ENCODE measurements at regions not wholly inside any gene's neighbourhood (a gene's known extent, or its start where the extent isn't known, plus 50 kb on each side); places are given as distances from the start of the nearest gene placed in this dataset.

GRCh38 chr14:96745500-96746051 is 51.6 kb upstream of the VRK1 start:
- Histone ChIP-seq H3K9me3 (ENCODE audit: low read length) (no peaks in the 10 kb centered on the region), H3K79me2 (ENCODE audit: low read length) (no peaks in the 10 kb centered on the region), H2AFZ (ENCODE audit: low read length) (no peak overlapping the region), H3K4me3 (ENCODE audit: low read length) (no peak overlapping the region), H3K36me3 (ENCODE audit: low read depth, low read length) (no peaks in the 10 kb centered on the region), H3K4me1 (ENCODE audit: insufficient read depth, low read length) (0 out of 2 replicates have a peak, but pooled peaks cover 10% of the 10 kb centered on the region), H3K27me3 (ENCODE audit: low read length) (peaks cover 44% of the 10 kb centered on the region), H3K9ac (ENCODE audit: low read length) (no peak overlapping the region), H3K27ac (ENCODE audit: low read length) (no peak overlapping the region), H3K9me2 (replicated peaks; ENCODE audit: low read length) (no peaks in the 10 kb centered on the region), H3F3A (ENCODE audit: low read length, unreplicated experiment) (no peaks in the 10 kb centered on the region), H4K20me1 (ENCODE audit: low read length) (no peaks in the 10 kb centered on the region), H3K4me2 (ENCODE audit: low read length) (no peak overlapping the region)
- DNase-seq: peak; percentile 26
- no peak for ATAC-seq
- intact Hi-C loops (cut with micrococcal nuclease): no loop called here
- no TSS peak for BruUV-seq (replicated peaks)
- ChIA-PET POLR2A (ENCODE audit: unreplicated experiment) (no interaction called here), CTCF (no interaction called here)
- TF ChIP-seq EZH2phosphoT487 (IDR thresholded peaks at IDR 0.05; ENCODE audit: borderline replicate concordance, low read length) (no peak), EZH2 (IDR thresholded peaks at IDR 0.05; ENCODE audit: low read length, unreplicated experiment) (no peak), CTCF (conservative IDR thresholded peaks at IDR 0.05; ENCODE audit: low read depth, low read length) (no peak)

GRCh38 chr14:96746101-96746500 is 51.1 kb upstream of the VRK1 start:
- no peaks in the 10 kb centered on the region for H3K9me3 ChIP-seq (ENCODE audit: low read length)
- H4K20me1 ChIP-seq (ENCODE audit: low read length): no peaks in the 10 kb centered on the region
- intact Hi-C loops (cut with micrococcal nuclease): no loop called here
- ChIA-PET POLR2A (ENCODE audit: unreplicated experiment) (no interaction called here), CTCF (no interaction called here)
- ATAC-seq (no peak), DNase-seq (no peak)
- H3K79me2 ChIP-seq (ENCODE audit: low read length): no peaks in the 10 kb centered on the region
- H3K4me3 ChIP-seq (ENCODE audit: low read length): no peak overlapping the region
- 0 out of 2 replicates have a peak, but pooled peaks cover 5% of the 10 kb centered on the region for H3K4me1 ChIP-seq (ENCODE audit: insufficient read depth, low read length)
- H3K9ac ChIP-seq (ENCODE audit: low read length): no peak overlapping the region
- BruUV-seq (replicated peaks): no TSS peak
- no peaks in the 10 kb centered on the region for H3K36me3 ChIP-seq (ENCODE audit: low read depth, low read length)
- peaks cover 39% of the 10 kb centered on the region for H3K27me3 ChIP-seq (ENCODE audit: low read length)
- no peaks in the 10 kb centered on the region for H3K9me2 ChIP-seq (replicated peaks; ENCODE audit: low read length)
- H2AFZ ChIP-seq (ENCODE audit: low read length): no peak overlapping the region
- H3K4me2 ChIP-seq (ENCODE audit: low read length): no peak overlapping the region
- TF ChIP-seq EZH2phosphoT487 (IDR thresholded peaks at IDR 0.05; ENCODE audit: borderline replicate concordance, low read length) (no peak), CTCF (conservative IDR thresholded peaks at IDR 0.05; ENCODE audit: low read depth, low read length) (no peak), EZH2 (IDR thresholded peaks at IDR 0.05; ENCODE audit: low read length, unreplicated experiment) (no peak)
- no peaks in the 10 kb centered on the region for H3F3A ChIP-seq (ENCODE audit: low read length, unreplicated experiment)
- H3K27ac ChIP-seq (ENCODE audit: low read length): no peak overlapping the region

GRCh38 chr14:96747006-96747405 is 50.2 kb upstream of the VRK1 start:
- H3K9me3 ChIP-seq (ENCODE audit: low read length): no peaks in the 10 kb centered on the region
- DNase-seq (no peak), ATAC-seq (no peak)
- no TSS peak for BruUV-seq (replicated peaks)
- no peaks in the 10 kb centered on the region for H4K20me1 ChIP-seq (ENCODE audit: low read length)
- no peak overlapping the region for H3K4me3 ChIP-seq (ENCODE audit: low read length)
- H3K4me1 ChIP-seq (ENCODE audit: insufficient read depth, low read length): 0 out of 2 replicates have a peak, but pooled peaks cover 5% of the 10 kb centered on the region
- H3K9me2 ChIP-seq (replicated peaks; ENCODE audit: low read length): no peaks in the 10 kb centered on the region
- intact Hi-C loops (cut with micrococcal nuclease): no loop called here
- no peaks in the 10 kb centered on the region for H3K36me3 ChIP-seq (ENCODE audit: low read depth, low read length)
- H3F3A ChIP-seq (ENCODE audit: low read length, unreplicated experiment): no peaks in the 10 kb centered on the region
- no peaks in the 10 kb centered on the region for H3K79me2 ChIP-seq (ENCODE audit: low read length)
- H3K27ac ChIP-seq (ENCODE audit: low read length): no peak overlapping the region
- ChIA-PET POLR2A (ENCODE audit: unreplicated experiment) (no interaction called here), CTCF (no interaction called here)
- peaks cover 38% of the 10 kb centered on the region for H3K27me3 ChIP-seq (ENCODE audit: low read length)
- no peak overlapping the region for H3K4me2 ChIP-seq (ENCODE audit: low read length)
- TF ChIP-seq CTCF (conservative IDR thresholded peaks at IDR 0.05; ENCODE audit: low read depth, low read length) (no peak), EZH2phosphoT487 (IDR thresholded peaks at IDR 0.05; ENCODE audit: borderline replicate concordance, low read length) (no peak), EZH2 (IDR thresholded peaks at IDR 0.05; ENCODE audit: low read length, unreplicated experiment) (no peak)
- no peak overlapping the region for H3K9ac ChIP-seq (ENCODE audit: low read length)
- no peak overlapping the region for H2AFZ ChIP-seq (ENCODE audit: low read length)

All from PC-3 (cell line).